Gastroesophageal sphincter (tissue), 4 donors: ENCODE measurements at regions not wholly inside any gene's neighbourhood (a gene's known extent, or its start where the extent isn't known, plus 50 kb on each side); places are given as distances from the start of the nearest gene placed in this dataset.
A peak's percentile ranks its signal among the peaks of the same experiment; 100 is the strongest.

Source experiments
- ATAC-seq: fragments of 150-250 bp; one replicate; pipeline ENCODE4 v1.9.1; 2016; ENCODE audit warnings: mild to moderate bottlenecking, moderate library complexity
- H3K27ac ChIP-seq, 4 donors: fragments of 200-600 bp; sonication (generic) in 3 of 4; 1 replicate in 3 of 4; 2 replicates in 1 of 4; pipeline ENCODE4 v1.5.1; 2016 to 2019
- H3K27me3 ChIP-seq: fragments of 200-600 bp; sonication (generic); one replicate; pipeline ENCODE4 v1.5.1; 2019
- H3K36me3 ChIP-seq, 2 donors: fragments of 200-600 bp; sonication (generic); one replicate each; pipeline ENCODE4 v1.5.1; 2019; ENCODE audit warnings: control low read depth in 1 of 2
- H3K4me1 ChIP-seq, 3 donors: fragments of 200-600 bp; sonication (generic); 1 replicate in 2 of 3; 2 replicates in 1 of 3; pipeline ENCODE4 v1.5.1; 2016 to 2019; ENCODE audit warnings: control low read depth in 2 of 3
- H3K4me3 ChIP-seq, 2 donors: fragments of 200-600 bp; sonication (generic); one replicate each; pipeline ENCODE4 v1.5.1; 2019; ENCODE audit warnings: mild to moderate bottlenecking in 1 of 2, moderate library complexity in 1 of 2
- H3K9me3 ChIP-seq, 3 donors: fragments of 200-600 bp; sonication (generic); one replicate each; pipeline ENCODE4 v1.5.1; 2017 to 2019; ENCODE audit warnings: control low read depth in 2 of 3
- CTCF ChIP-seq, 4 experiments: fragments of 200-600 bp in 2 of 4; fragments of 450-650 bp in 2 of 4; sonication (generic) in 1 of 4; IDR thresholded peaks; one replicate each; pipeline ENCODE4 v1.5.1; 2017 to 2019; ENCODE audit warnings: antibody characterized with exemption in 4 of 4, mild to moderate bottlenecking in 2 of 4, moderate library complexity in 2 of 4
- EP300 ChIP-seq: sonication (generic); formaldehyde crosslinking; IDR thresholded peaks from one replicate; pipeline ENCODE4 v1.6.1; 2017; ENCODE audit warnings: antibody characterized with exemption, mild to moderate bottlenecking
- POLR2A ChIP-seq, 2 donors: fragments of 450-650 bp; IDR thresholded peaks; one replicate each; pipeline ENCODE4 v1.6.1; 2017; ENCODE audit warnings: antibody characterized with exemption in 2 of 2, mild to moderate bottlenecking in 2 of 2, moderate library complexity in 1 of 2
- POLR2AphosphoS5 ChIP-seq: sonication (generic); formaldehyde crosslinking; IDR thresholded peaks from one replicate; pipeline ENCODE4 v1.6.1; 2017; ENCODE audit warnings: antibody characterized with exemption
- WGBS, 2 donors: methylation state at CpG; one replicate each; pipeline ENCODE4 v1.1.5; 2018; ENCODE audit warnings: low coverage in 1 of 2; 5-methylcytosine and 5-hydroxymethylcytosine counted together

DNA sequence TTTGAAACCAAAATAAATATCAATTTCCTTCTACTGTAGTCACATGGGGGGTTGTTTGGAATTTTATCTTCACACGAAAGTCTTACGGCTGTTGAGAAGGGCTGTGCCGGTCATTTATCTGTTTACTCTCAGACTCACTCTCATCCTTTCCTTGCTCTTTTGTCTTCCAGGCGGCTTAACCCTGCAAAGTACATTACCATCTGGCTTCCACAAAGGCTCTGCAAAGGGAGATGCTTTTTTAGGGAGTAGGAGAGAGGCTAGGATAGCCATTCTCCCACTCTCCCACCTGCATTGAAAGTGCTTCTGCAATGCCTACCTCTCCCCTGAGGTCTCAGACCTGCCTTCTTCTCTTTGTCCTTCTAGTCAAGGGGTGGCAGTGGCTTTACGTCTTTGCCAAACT lies 247.6 kb downstream of the MEIS1 start:
- ATAC-seq, result no peak
- TF ChIP-seq EP300, result no peak
- TF ChIP-seq POLR2AphosphoS5, result no peak
- no peak for TF ChIP-seq CTCF (IDR thresholded peaks at IDR 0.05)
- no peak for TF ChIP-seq POLR2A (IDR thresholded peaks at IDR 0.05)
- Histone ChIP-seq H3K27me3 (no peaks in the 10 kb centered on the region), H3K4me1 (no peaks in the 10 kb centered on the region), H3K36me3 (no peaks in the 10 kb centered on the region), H3K4me3 (no peak overlapping the region), H3K27ac (no peak overlapping the region), H3K9me3 (no peaks in the 10 kb centered on the region)
- WGBS, 2 donors, result 60 to 98% methylated on average over 5 of the region's 5 CpGs

- Histone ChIP-seq H3K9me3 (no peaks in the 10 kb centered on the region), H3K4me1 (no peaks in the 10 kb centered on the region), H3K4me3 (no peak overlapping the region), H3K36me3 (no peaks in the 10 kb centered on the region), H3K27me3 (no peaks in the 10 kb centered on the region), H3K27ac (peak overlapping the region in 1 of 4 donors; percentile 30)
- ATAC-seq, result no peak
- WGBS, 2 donors, result 68 to 74% methylated on average over 3 of the region's 3 CpGs
- TF ChIP-seq POLR2A (IDR thresholded peaks at IDR 0.05), result no peak
- TF ChIP-seq CTCF (IDR thresholded peaks at IDR 0.05), result no peak
- no peak for TF ChIP-seq POLR2AphosphoS5
- TF ChIP-seq EP300, result no peak
These were observed 248.1 kb downstream of the MEIS1 start for GRCh38 chr2:66683064-66683463.

GRCh38 chr2:66683599-66683998 lies 248.7 kb downstream of the MEIS1 start:
- Histone ChIP-seq H3K9me3 (no peaks in the 10 kb centered on the region), H3K4me3 (no peak overlapping the region), H3K36me3 (no peaks in the 10 kb centered on the region), H3K27ac (peak overlapping the region in 1 of 4 donors; percentile 30), H3K4me1 (no peaks in the 10 kb centered on the region), H3K27me3 (no peaks in the 10 kb centered on the region)
- no peak for ATAC-seq
- WGBS, 2 donors, result 24% methylated on average over 3 of the region's 3 CpGs; no CpG with 5 or more reads in 1 of the 2 donors
- TF ChIP-seq CTCF (IDR thresholded peaks at IDR 0.05), result no peak
- no peak for TF ChIP-seq EP300
- no peak for TF ChIP-seq POLR2AphosphoS5

DNA sequence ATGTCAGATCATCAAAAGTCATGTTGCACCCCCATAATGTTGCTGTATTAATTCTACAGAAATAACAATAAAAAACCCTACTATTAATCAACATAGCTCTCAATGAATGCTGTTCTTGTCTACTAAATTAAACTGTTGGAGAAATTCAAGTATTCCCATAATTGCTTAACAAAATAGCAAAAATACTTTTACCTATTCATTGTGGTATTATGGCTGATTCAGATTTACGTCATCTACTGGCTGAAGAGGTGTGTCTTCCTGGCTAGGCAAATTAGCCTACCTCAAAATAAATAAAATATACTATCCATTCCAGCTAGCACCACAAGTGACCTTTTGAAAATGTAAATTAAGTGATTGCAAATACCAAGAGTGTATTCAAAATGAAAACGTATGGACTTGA lies 249.4 kb downstream of the MEIS1 start:
- TF ChIP-seq EP300 (no peak), POLR2AphosphoS5 (no peak), POLR2A (IDR thresholded peaks at IDR 0.05) (no peak), CTCF (IDR thresholded peaks at IDR 0.05) (no peak)
- Histone ChIP-seq H3K27me3 (no peaks in the 10 kb centered on the region), H3K27ac (no peak overlapping the region), H3K9me3 (no peaks in the 10 kb centered on the region), H3K36me3 (no peaks in the 10 kb centered on the region), H3K4me1 (peaks cover 0 to 1% (median 0%) of the 10 kb centered on the region in 3 donors), H3K4me3 (no peak overlapping the region)
- ATAC-seq, result no peak
- 50 to 91% methylated on average over 2 of the region's 2 CpGs for WGBS, 2 donors

DNA sequence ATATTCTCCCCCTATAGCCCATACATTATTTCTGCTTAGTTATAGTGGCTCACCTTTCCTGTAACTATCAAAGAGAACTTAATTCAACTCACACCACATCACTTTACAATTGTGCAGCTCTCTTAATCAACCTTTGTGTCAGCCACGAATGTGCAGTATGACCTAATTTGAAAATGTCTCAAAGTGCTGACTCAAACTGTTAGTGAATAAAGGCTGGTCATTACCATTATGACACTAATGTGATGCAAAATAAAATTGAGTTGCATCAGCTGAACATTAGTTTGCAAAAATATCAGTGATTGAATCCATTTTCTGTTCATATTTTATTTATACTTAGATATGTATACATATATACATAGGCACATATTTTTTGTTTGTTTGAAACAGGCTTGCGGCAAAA lies 251.8 kb downstream of the MEIS1 start:
- H3K4me3 ChIP-seq, result no peak overlapping the region
- H3K4me1 ChIP-seq, result peaks cover 0 to 17% (median 3%) of the 10 kb centered on the region in 3 donors
- ATAC-seq, result peak; percentile 51
- H3K27me3 ChIP-seq, result no peaks in the 10 kb centered on the region
- no peaks in the 10 kb centered on the region for H3K9me3 ChIP-seq
- H3K27ac ChIP-seq, result peak overlapping the region in 3 of 4 donors; percentile 25 to 86 (median 82)
- TF ChIP-seq CTCF (IDR thresholded peaks at IDR 0.05) (no peak), POLR2AphosphoS5 (peak; percentile 62), EP300 (no peak)
- no peaks in the 10 kb centered on the region for H3K36me3 ChIP-seq
- 34 to 53% methylated on average over 2 of the region's 2 CpGs for WGBS, 2 donors
